CD4-positive, alpha-beta memory T cell (primary cell): ENCODE measurements at regions not wholly inside any gene's neighbourhood (a gene's known extent, or its start where the extent isn't known, plus 50 kb on each side); places are given as distances from the start of the nearest gene placed in this dataset.

Source experiments
- CTCF ChIA-PET: fragments of 350-600 bp; sonication (Branson Sonifier 250); formaldehyde crosslinking; loops from one replicate; lab custom pipeline; 2021; ENCODE audit warnings: inconsistent platforms; ENCODE audit not compliant: partially characterized antibody; lab: Charles Lee
- POLR2A ChIA-PET: fragments of 350-600 bp; sonication (Branson Sonifier 250); formaldehyde crosslinking; loops from one replicate; lab custom pipeline; 2021; ENCODE audit not compliant: partially characterized antibody; lab: Charles Lee
- DNase-seq, 5 donors: peaks; one replicate each; pipeline versions ENCODE4 v3.0.0 to v3.0.0-alpha.2; 2020 to 2022; ENCODE audit warnings: mixed read lengths in 1 of 5
- H3K27ac ChIP-seq: one replicate; pipeline ENCODE4 v1.7.0; 2013; ENCODE audit warnings: low read depth, low read length
- H3K27me3 ChIP-seq: 2 replicates; pipeline ENCODE4 v1.7.0; 2013; ENCODE audit warnings: mild to moderate bottlenecking, low read length, moderate library complexity; ENCODE audit not compliant: insufficient read depth
- H3K36me3 ChIP-seq: 2 replicates; pipeline ENCODE4 v1.7.0; 2013; ENCODE audit warnings: mild to moderate bottlenecking, low read length, moderate library complexity; ENCODE audit not compliant: insufficient read depth
- H3K4me1 ChIP-seq: 2 replicates; pipeline ENCODE4 v1.7.0; 2013; ENCODE audit warnings: mild to moderate bottlenecking, low read length, moderate library complexity; ENCODE audit not compliant: insufficient read depth
- H3K4me3 ChIP-seq, 2 donors: one replicate each; pipeline ENCODE4 v1.7.0; 2013; ENCODE audit warnings: low read length in 2 of 2, mild to moderate bottlenecking in 1 of 2
- H3K9me3 ChIP-seq, 2 donors: one replicate each; pipeline ENCODE4 v1.7.0; 2013; ENCODE audit warnings: low read length in 2 of 2, control low read depth in 1 of 2; ENCODE audit not compliant: control insufficient read depth in 1 of 2
- H3K27ac Mint-ChIP-seq, 7 donors: one replicate each; pipeline ENCODE4 v1.8.0; 2020 to 2021; ENCODE audit warnings: mixed read lengths in 7 of 7, mild to moderate bottlenecking in 6 of 7, inconsistent platforms in 3 of 7, moderate library complexity in 3 of 7
- H3K27me3 Mint-ChIP-seq, 2 donors: one replicate each; pipeline ENCODE4 v1.8.0; 2020 to 2021; ENCODE audit warnings: mixed read lengths in 2 of 2
- H3K36me3 Mint-ChIP-seq, 2 donors: one replicate each; pipeline ENCODE4 v1.8.0; 2020 to 2021; ENCODE audit warnings: mixed read lengths in 2 of 2, inconsistent platforms in 1 of 2, mild to moderate bottlenecking in 1 of 2
- H3K4me1 Mint-ChIP-seq, 4 donors: one replicate each; pipeline ENCODE4 v1.8.0; 2020 to 2021; ENCODE audit warnings: mixed read lengths in 4 of 4, mild to moderate bottlenecking in 1 of 4
- H3K4me3 Mint-ChIP-seq, 8 donors: one replicate each; pipeline ENCODE4 v1.8.0; 2020 to 2021; ENCODE audit warnings: mixed read lengths in 8 of 8, mild to moderate bottlenecking in 7 of 8, moderate library complexity in 6 of 8, inconsistent platforms in 3 of 8
- H3K9me3 Mint-ChIP-seq, 8 donors: one replicate each; pipeline ENCODE4 v1.8.0; 2020 to 2021; ENCODE audit warnings: mixed read lengths in 8 of 8, mild to moderate bottlenecking in 5 of 8, inconsistent platforms in 3 of 8, moderate library complexity in 1 of 8
- intact Hi-C: fragments of 100-400 bp; cut with micrococcal nuclease; formaldehyde crosslinking; loops from one replicate; pipeline ENCODE4 v1.15.1; 2023

DNA sequence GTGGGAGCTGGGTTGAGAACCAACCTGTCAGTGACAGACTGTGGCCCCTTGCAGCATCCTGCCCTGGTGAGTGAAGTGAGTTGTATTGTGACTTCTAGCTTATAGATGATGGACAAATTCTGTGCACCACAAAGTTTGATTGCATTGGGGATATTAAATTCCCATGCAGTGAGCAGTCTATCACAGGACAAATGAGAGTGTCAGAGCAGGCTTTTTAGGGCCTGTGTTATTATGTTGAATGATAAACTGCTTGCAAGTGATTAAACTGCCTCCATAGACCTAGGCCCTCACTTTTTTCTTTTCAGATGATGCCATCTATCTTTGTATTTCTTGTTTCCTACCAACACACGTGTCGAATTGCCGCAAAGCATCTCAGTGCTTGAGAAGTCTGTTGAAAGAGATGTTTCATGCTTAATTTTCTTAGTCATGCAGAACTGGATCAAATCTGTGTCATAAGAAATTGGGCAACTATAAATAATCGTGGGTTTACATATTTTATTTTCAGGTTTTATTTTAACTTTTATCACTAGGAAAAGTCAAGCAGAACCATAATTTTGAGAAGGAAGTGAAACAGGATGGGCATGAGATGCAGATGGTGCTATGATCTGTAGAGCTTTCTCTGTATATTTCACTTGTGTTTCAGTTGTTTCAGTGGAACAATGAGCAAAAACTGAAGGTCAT lies 199.2 kb downstream of the S1PR1 start:
- peaks cover 3 to 6% of the 10 kb centered on the region in 2 donors for H3K27me3 Mint-ChIP-seq
- H3K4me1 Mint-ChIP-seq: peaks cover 0 to 3% (median 0%) of the 10 kb centered on the region in 4 donors
- Histone ChIP-seq H3K27ac (no peak overlapping the region), H3K4me3 (no peak overlapping the region), H3K4me1 (no peaks in the 10 kb centered on the region), H3K9me3 (no peaks in the 10 kb centered on the region), H3K36me3 (no peaks in the 10 kb centered on the region), H3K27me3 (no peaks in the 10 kb centered on the region)
- no peaks in the 10 kb centered on the region for H3K9me3 Mint-ChIP-seq
- H3K27ac Mint-ChIP-seq: no peak overlapping the region
- H3K4me3 Mint-ChIP-seq: no peak overlapping the region
- H3K36me3 Mint-ChIP-seq: no peaks in the 10 kb centered on the region
- no peak for DNase-seq
- ChIA-PET CTCF (interaction anchor here (0.8 to 2.8 kb wide), 3 partner anchors 22 to 127 kb away, joined by 3 to 17 read pairs (median 3); no protein-coding TSS in a partner anchor), POLR2A (no interaction called here)
- intact Hi-C loops: no loop called here

DNA sequence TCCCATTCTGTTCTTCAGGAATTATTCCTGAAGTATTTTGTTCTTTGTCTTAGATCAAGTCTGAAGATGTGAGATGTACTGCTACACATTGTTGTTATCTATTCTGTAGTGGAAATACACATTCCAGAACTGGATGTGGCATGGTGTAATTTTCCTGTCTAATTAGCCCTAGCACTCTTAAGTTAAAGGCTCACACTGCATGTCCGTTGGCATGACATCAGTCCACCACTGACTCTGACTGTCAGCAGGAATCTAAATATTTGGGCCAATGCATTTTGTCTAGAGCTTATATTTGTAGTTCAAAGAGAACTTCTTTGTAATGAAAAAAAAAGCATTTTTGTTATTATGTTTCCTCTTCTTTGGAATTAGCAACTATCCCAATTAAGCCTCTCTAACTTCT lies 201.0 kb downstream of the S1PR1 start:
- POLR2A ChIA-PET: no interaction called here
- Histone ChIP-seq H3K4me1 (no peaks in the 10 kb centered on the region), H3K9me3 (no peaks in the 10 kb centered on the region), H3K27me3 (no peaks in the 10 kb centered on the region), H3K36me3 (no peaks in the 10 kb centered on the region), H3K27ac (no peak overlapping the region), H3K4me3 (no peak overlapping the region)
- Mint-ChIP-seq H3K36me3 (no peaks in the 10 kb centered on the region), H3K4me3 (no peak overlapping the region), H3K27me3 (peaks cover 5 to 6% of the 10 kb centered on the region in 2 donors), H3K9me3 (no peaks in the 10 kb centered on the region), H3K4me1 (peaks cover 0 to 3% (median 0%) of the 10 kb centered on the region in 4 donors), H3K27ac (no peak overlapping the region)
- CTCF ChIA-PET: interaction anchor here (0.8 to 2.8 kb wide), 9 partner anchors 8 to 149 kb away, joined by 3 to 17 read pairs (median 4); no protein-coding TSS in a partner anchor
- no peak for DNase-seq
- intact Hi-C loops: loop anchor here (1.0 kb wide), 1 partner anchor 128 kb away; no protein-coding TSS in a partner anchor

GRCh38 chr1:101438359-101438758 lies 201.5 kb downstream of the S1PR1 start:
- Histone ChIP-seq H3K27ac (no peak overlapping the region), H3K9me3 (no peaks in the 10 kb centered on the region), H3K4me1 (no peaks in the 10 kb centered on the region), H3K36me3 (no peaks in the 10 kb centered on the region), H3K4me3 (no peak overlapping the region), H3K27me3 (no peaks in the 10 kb centered on the region)
- peak in 1 of 5 donors; percentile 7 for DNase-seq
- no peak overlapping the region for H3K4me3 Mint-ChIP-seq
- H3K9me3 Mint-ChIP-seq: no peaks in the 10 kb centered on the region
- peaks cover 0 to 3% (median 0%) of the 10 kb centered on the region in 4 donors for H3K4me1 Mint-ChIP-seq
- H3K27ac Mint-ChIP-seq: no peak overlapping the region
- peaks cover 3 to 5% of the 10 kb centered on the region in 2 donors for H3K27me3 Mint-ChIP-seq
- POLR2A ChIA-PET: no interaction called here
- intact Hi-C loops: loop anchor here (1.0 kb wide), 1 partner anchor 129 kb away; no protein-coding TSS in a partner anchor
- H3K36me3 Mint-ChIP-seq: no peaks in the 10 kb centered on the region
- CTCF ChIA-PET: interaction anchor here (0.8 to 2.8 kb wide), 9 partner anchors 9 to 150 kb away, joined by 3 to 17 read pairs (median 4); no protein-coding TSS in a partner anchor

- Histone ChIP-seq H3K36me3 (no peaks in the 10 kb centered on the region), H3K27me3 (no peaks in the 10 kb centered on the region), H3K4me3 (no peak overlapping the region), H3K4me1 (no peaks in the 10 kb centered on the region), H3K9me3 (no peaks in the 10 kb centered on the region), H3K27ac (no peak overlapping the region)
- peaks cover 0 to 4% (median 0%) of the 10 kb centered on the region in 4 donors for H3K4me1 Mint-ChIP-seq
- ChIA-PET CTCF (interaction anchor here (1.8 kb wide), 1 partner anchor 27 kb away, joined by 6 read pairs; no protein-coding TSS in a partner anchor), POLR2A (no interaction called here)
- no peak for DNase-seq
- no peaks in the 10 kb centered on the region for H3K9me3 Mint-ChIP-seq
- H3K27ac Mint-ChIP-seq: no peak overlapping the region
- intact Hi-C loops: no loop called here
- H3K36me3 Mint-ChIP-seq: no peaks in the 10 kb centered on the region
- H3K27me3 Mint-ChIP-seq: peaks cover 3 to 4% of the 10 kb centered on the region in 2 donors
- no peak overlapping the region for H3K4me3 Mint-ChIP-seq
Measured at GRCh38 chr1:101440485-101440884, 203.7 kb downstream of the S1PR1 start.

GRCh38 chr1:101444381-101444780 lies 207.6 kb downstream of the S1PR1 start:
- Histone ChIP-seq H3K27ac (no peak overlapping the region), H3K27me3 (no peaks in the 10 kb centered on the region), H3K4me3 (no peak overlapping the region), H3K4me1 (no peaks in the 10 kb centered on the region), H3K36me3 (no peaks in the 10 kb centered on the region), H3K9me3 (no peaks in the 10 kb centered on the region)
- POLR2A ChIA-PET: no interaction called here
- Mint-ChIP-seq H3K4me1 (peaks cover 0 to 2% (median 0%) of the 10 kb centered on the region in 4 donors), H3K36me3 (no peaks in the 10 kb centered on the region), H3K9me3 (no peaks in the 10 kb centered on the region), H3K27me3 (peaks cover 3 to 10% of the 10 kb centered on the region in 2 donors), H3K27ac (no peak overlapping the region), H3K4me3 (no peak overlapping the region)
- CTCF ChIA-PET: no interaction called here
- intact Hi-C loops: no loop called here
- DNase-seq: no peak

DNA sequence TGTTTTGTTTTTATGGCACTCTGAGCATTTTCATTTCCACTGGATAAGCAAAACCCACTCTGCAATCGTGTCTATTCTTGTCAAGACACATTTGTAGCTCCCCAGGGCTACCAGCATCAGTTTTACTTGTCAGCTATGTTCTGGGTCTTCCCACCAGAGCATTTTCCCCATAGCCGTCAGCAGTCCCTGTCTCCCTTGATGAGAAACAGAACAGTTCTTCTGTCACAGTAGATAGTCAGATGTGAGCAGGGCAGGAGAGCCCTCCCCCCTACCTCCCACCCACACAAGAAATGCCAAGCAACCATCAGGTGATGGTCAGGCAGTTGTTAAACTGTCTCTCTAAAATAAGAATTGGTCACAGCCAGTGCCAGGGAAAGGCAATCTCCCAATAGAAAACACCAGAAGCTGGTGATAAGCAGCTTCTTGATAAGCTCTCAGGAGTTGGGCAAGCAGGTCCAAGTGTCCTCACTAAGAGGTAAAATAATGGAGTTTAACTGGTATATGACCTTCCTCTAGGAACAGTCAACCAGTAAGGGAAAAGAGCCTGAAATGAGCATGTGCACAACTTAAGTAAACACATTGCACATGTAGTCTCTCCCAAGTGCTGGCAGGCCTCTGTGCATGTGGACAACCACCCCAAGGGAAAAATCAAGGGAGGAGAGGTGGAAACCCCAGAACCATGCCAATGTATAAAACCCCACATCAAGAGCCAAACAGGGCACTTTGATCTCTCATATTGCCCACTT lies 208.2 kb downstream of the S1PR1 start:
- intact Hi-C loops: no loop called here
- no peak overlapping the region for H3K27ac Mint-ChIP-seq

GRCh38 chr1:101448018-101448417 lies 211.2 kb downstream of the S1PR1 start:
- Histone ChIP-seq H3K27me3 (no peaks in the 10 kb centered on the region), H3K9me3 (no peaks in the 10 kb centered on the region), H3K4me1 (peaks cover 19% of the 10 kb centered on the region), H3K4me3 (no peak overlapping the region), H3K36me3 (no peaks in the 10 kb centered on the region), H3K27ac (no peak overlapping the region)
- POLR2A ChIA-PET: no interaction called here
- H3K27ac Mint-ChIP-seq: no peak overlapping the region
- H3K9me3 Mint-ChIP-seq: peaks cover 0 to 6% (median 0%) of the 10 kb centered on the region in 8 donors
- no peaks in the 10 kb centered on the region for H3K36me3 Mint-ChIP-seq
- DNase-seq: no peak
- H3K27me3 Mint-ChIP-seq: peaks cover 4 to 8% of the 10 kb centered on the region in 2 donors
- CTCF ChIA-PET: interaction anchor here (1.1 kb wide), 1 partner anchor 59 kb away, joined by 4 read pairs; no protein-coding TSS in a partner anchor
- H3K4me1 Mint-ChIP-seq: peaks cover 16 to 24% (median 20%) of the 10 kb centered on the region in 4 donors
- intact Hi-C loops: no loop called here
- no peak overlapping the region for H3K4me3 Mint-ChIP-seq

More for the DNA sequence above, 208.2 kb downstream of the S1PR1 start:
- DNase-seq: no peak
- no peaks in the 10 kb centered on the region for H3K27me3 ChIP-seq
- H3K9me3 Mint-ChIP-seq: no peaks in the 10 kb centered on the region
- H3K27me3 Mint-ChIP-seq: peaks cover 4 to 10% of the 10 kb centered on the region in 2 donors
- H3K27ac ChIP-seq: no peak overlapping the region
- no peak overlapping the region for H3K4me3 Mint-ChIP-seq
- no peak overlapping the region for H3K4me3 ChIP-seq
- H3K4me1 ChIP-seq: no peaks in the 10 kb centered on the region
- ChIA-PET CTCF (no interaction called here), POLR2A (no interaction called here)
- H3K4me1 Mint-ChIP-seq: peaks cover 0 to 2% (median 0%) of the 10 kb centered on the region in 4 donors
- H3K36me3 Mint-ChIP-seq: no peaks in the 10 kb centered on the region
- no peaks in the 10 kb centered on the region for H3K9me3 ChIP-seq
- no peaks in the 10 kb centered on the region for H3K36me3 ChIP-seq
